ENCODE measurements at regions not wholly inside any gene's neighbourhood (a gene's known extent, or its start where the extent isn't known, plus 50 kb on each side); places are given as distances from the start of the nearest gene placed in this dataset.

- POLR2A ChIA-PET = no interaction called here
These were observed 144.1 kb downstream of the SH3BGRL2 start for GRCh38 chr6:79775222-79775621.

GRCh38 chr6:79764747-79765146, 133.6 kb downstream of the SH3BGRL2 start:
- no peaks in the 10 kb centered on the region for H3K36me3 ChIP-seq (ENCODE audit: control insufficient read depth, insufficient read depth, low read length)
- no peak overlapping the region for H3K4me3 Mint-ChIP-seq (ENCODE audit: unreplicated experiment)
- intact Hi-C loops (cut with micrococcal nuclease; ENCODE audit: unreplicated experiment) = no loop called here
- TF ChIP-seq, protein P1, sequence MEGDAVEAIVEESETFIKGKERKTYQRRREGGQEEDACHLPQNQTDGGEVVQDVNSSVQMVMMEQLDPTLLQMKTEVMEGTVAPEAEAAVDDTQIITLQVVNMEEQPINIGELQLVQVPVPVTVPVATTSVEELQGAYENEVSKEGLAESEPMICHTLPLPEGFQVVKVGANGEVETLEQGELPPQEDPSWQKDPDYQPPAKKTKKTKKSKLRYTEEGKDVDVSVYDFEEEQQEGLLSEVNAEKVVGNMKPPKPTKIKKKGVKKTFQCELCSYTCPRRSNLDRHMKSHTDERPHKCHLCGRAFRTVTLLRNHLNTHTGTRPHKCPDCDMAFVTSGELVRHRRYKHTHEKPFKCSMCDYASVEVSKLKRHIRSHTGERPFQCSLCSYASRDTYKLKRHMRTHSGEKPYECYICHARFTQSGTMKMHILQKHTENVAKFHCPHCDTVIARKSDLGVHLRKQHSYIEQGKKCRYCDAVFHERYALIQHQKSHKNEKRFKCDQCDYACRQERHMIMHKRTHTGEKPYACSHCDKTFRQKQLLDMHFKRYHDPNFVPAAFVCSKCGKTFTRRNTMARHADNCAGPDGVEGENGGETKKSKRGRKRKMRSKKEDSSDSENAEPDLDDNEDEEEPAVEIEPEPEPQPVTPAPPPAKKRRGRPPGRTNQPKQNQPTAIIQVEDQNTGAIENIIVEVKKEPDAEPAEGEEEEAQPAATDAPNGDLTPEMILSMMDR (IDR thresholded peaks at IDR 0.05; ENCODE audit: insufficient read depth in 1 of 2, low read depth in 1 of 2, low read length in 1 of 2, severe bottlenecking in 1 of 2, unreplicated experiment in 1 of 2) = no peak
- H3K36me3 Mint-ChIP-seq (ENCODE audit: insufficient read depth, unreplicated experiment) = no peaks in the 10 kb centered on the region
- H3K4me1 ChIP-seq = no peaks in the 10 kb centered on the region
- POLR2A ChIA-PET = no interaction called here
- CTCF ChIA-PET = no interaction called here
- no peak overlapping the region for H3K27ac Mint-ChIP-seq (ENCODE audit: unreplicated experiment)
- no peak for DNase-seq
- H3K27me3 ChIP-seq (replicated peaks; ENCODE audit: control insufficient read depth, insufficient read depth, low read length) = no peaks in the 10 kb centered on the region
- H3K9me3 Mint-ChIP-seq (ENCODE audit: unreplicated experiment) = peaks cover 18% of the 10 kb centered on the region
- no peak overlapping the region for H3K4me3 ChIP-seq (ENCODE audit: low read depth, low read length)
- no peaks in the 10 kb centered on the region for H3K4me1 Mint-ChIP-seq (ENCODE audit: low read depth, unreplicated experiment)
- no TSS peak for BruUV-seq (replicated peaks)
- no peaks in the 10 kb centered on the region for H3K27me3 Mint-ChIP-seq (ENCODE audit: insufficient read depth, unreplicated experiment)
- H3K9me3 ChIP-seq = peaks cover 15% of the 10 kb centered on the region

More at GRCh38 chr6:79775222-79775621, 144.1 kb downstream of the SH3BGRL2 start:
- no peaks in the 10 kb centered on the region for H3K9me3 ChIP-seq
- no peaks in the 10 kb centered on the region for H3K36me3 Mint-ChIP-seq (ENCODE audit: insufficient read depth, unreplicated experiment)
- H3K4me1 Mint-ChIP-seq (ENCODE audit: low read depth, unreplicated experiment) = no peaks in the 10 kb centered on the region
- H3K4me3 Mint-ChIP-seq (ENCODE audit: unreplicated experiment) = no peak overlapping the region
- intact Hi-C loops (cut with micrococcal nuclease; ENCODE audit: unreplicated experiment) = no loop called here
- TF ChIP-seq, protein P1 (IDR thresholded peaks at IDR 0.05; ENCODE audit: insufficient read depth in 1 of 2, low read depth in 1 of 2, low read length in 1 of 2, severe bottlenecking in 1 of 2, unreplicated experiment in 1 of 2) = no peak
- no TSS peak for BruUV-seq (replicated peaks)
- no peaks in the 10 kb centered on the region for H3K9me3 Mint-ChIP-seq (ENCODE audit: unreplicated experiment)
- no peak overlapping the region for H3K4me3 ChIP-seq (ENCODE audit: low read depth, low read length)
- no peaks in the 10 kb centered on the region for H3K27me3 Mint-ChIP-seq (ENCODE audit: insufficient read depth, unreplicated experiment)
- H3K27ac Mint-ChIP-seq (ENCODE audit: unreplicated experiment) = no peak overlapping the region
- no peaks in the 10 kb centered on the region for H3K27me3 ChIP-seq (replicated peaks; ENCODE audit: control insufficient read depth, insufficient read depth, low read length)
- H3K36me3 ChIP-seq (ENCODE audit: control insufficient read depth, insufficient read depth, low read length) = no peaks in the 10 kb centered on the region
- CTCF ChIA-PET = no interaction called here
- DNase-seq = no peak
- no peaks in the 10 kb centered on the region for H3K4me1 ChIP-seq

- no peaks in the 10 kb centered on the region for H3K27me3 ChIP-seq (replicated peaks; ENCODE audit: control insufficient read depth, insufficient read depth, low read length)
- H3K4me1 ChIP-seq = no peaks in the 10 kb centered on the region
- intact Hi-C loops (cut with micrococcal nuclease; ENCODE audit: unreplicated experiment) = no loop called here
- ChIA-PET CTCF (no interaction called here), POLR2A (no interaction called here)
- H3K4me3 ChIP-seq (ENCODE audit: low read depth, low read length) = no peak overlapping the region
- TF ChIP-seq, protein P1 (IDR thresholded peaks at IDR 0.05; ENCODE audit: insufficient read depth in 1 of 2, low read depth in 1 of 2, low read length in 1 of 2, severe bottlenecking in 1 of 2, unreplicated experiment in 1 of 2) = no peak
- no peak for DNase-seq
- H3K4me1 Mint-ChIP-seq (ENCODE audit: low read depth, unreplicated experiment) = no peaks in the 10 kb centered on the region
- H3K36me3 ChIP-seq (ENCODE audit: control insufficient read depth, insufficient read depth, low read length) = no peaks in the 10 kb centered on the region
- no TSS peak for BruUV-seq (replicated peaks)
- no peaks in the 10 kb centered on the region for H3K36me3 Mint-ChIP-seq (ENCODE audit: insufficient read depth, unreplicated experiment)
- H3K9me3 Mint-ChIP-seq (ENCODE audit: unreplicated experiment) = peaks cover 10% of the 10 kb centered on the region
- peaks cover 12% of the 10 kb centered on the region for H3K9me3 ChIP-seq
- no peak overlapping the region for H3K4me3 Mint-ChIP-seq (ENCODE audit: unreplicated experiment)
- peaks cover 2% of the 10 kb centered on the region for H3K27me3 Mint-ChIP-seq (ENCODE audit: insufficient read depth, unreplicated experiment)
- no peak overlapping the region for H3K27ac Mint-ChIP-seq (ENCODE audit: unreplicated experiment)
These were observed 132.2 kb downstream of the SH3BGRL2 start for GRCh38 chr6:79763301-79763700.

Measured in Caco-2 (cell line).